G401 (cell line): ENCODE measurements at regions not wholly inside any gene's neighbourhood (a gene's known extent, or its start where the extent isn't known, plus 50 kb on each side); places are given as distances from the start of the nearest gene placed in this dataset.
"Not testable (repeated sequence)": the region's sequence is repeated elsewhere in the genome, so short reads cannot be mapped to it uniquely, and the experiment has no call there.

Experiments used
- DNase-seq: peaks from one replicate; pipeline ENCODE4 v3.0.0-alpha.2; 2015; ENCODE audit warnings: low spot score
- in situ Hi-C: cut with HindIII; loops from 2 replicates; pipeline ENCODE4 v1.10.0; 2016; ENCODE audit warnings: low sequenced_read_pairs, mixed read lengths

GRCh38 chr5:69000216-69000919, 93.4 kb upstream of the SLC30A5 start:
- in situ Hi-C loops = no loop called here
- no peak for DNase-seq

- no peak for DNase-seq
- in situ Hi-C loops = no loop called here
Observed at GRCh38 chr5:69000949-69001348, 92.9 kb upstream of the SLC30A5 start.

- in situ Hi-C loops = no loop called here
- DNase-seq = no peak
Observed at GRCh38 chr5:69001627-69002026, 92.2 kb upstream of the SLC30A5 start.

GRCh38 chr5:69004127-69004526, 89.7 kb upstream of the SLC30A5 start:
- in situ Hi-C loops = no loop called here
- no peak for DNase-seq

- in situ Hi-C loops = no loop called here
- no peak for DNase-seq
Observed at GRCh38 chr5:69004676-69005075, 89.1 kb upstream of the SLC30A5 start.

- in situ Hi-C loops = no loop called here
- DNase-seq = no peak
Observed at GRCh38 chr5:69006030-69006429, 87.8 kb upstream of the SLC30A5 start.

GRCh38 chr5:69007163-69007562, 86.7 kb upstream of the SLC30A5 start:
- in situ Hi-C loops = no loop called here
- DNase-seq = no peak

GRCh38 chr5:69007726-69008368, 86.0 kb upstream of the SLC30A5 start:
- in situ Hi-C loops = no loop called here
- peak; percentile 62 for DNase-seq

- no peak for DNase-seq
- in situ Hi-C loops = no loop called here
Observed at GRCh38 chr5:69010476-69010875, 83.3 kb upstream of the SLC30A5 start.

GRCh38 chr5:69011910-69012309, 81.9 kb upstream of the SLC30A5 start:
- no peak for DNase-seq
- in situ Hi-C loops = no loop called here

- DNase-seq = no peak
- in situ Hi-C loops = no loop called here
Observed at GRCh38 chr5:69013481-69013880, 80.3 kb upstream of the SLC30A5 start.

GRCh38 chr5:69014007-69014406, 79.8 kb upstream of the SLC30A5 start:
- in situ Hi-C loops, DNase-seq: not testable (repeated sequence)

GRCh38 chr5:69019668-69020375, 74.0 kb upstream of the SLC30A5 start:
- no peak for DNase-seq
- in situ Hi-C loops = no loop called here

GRCh38 chr5:69024241-69024651, 69.6 kb upstream of the SLC30A5 start:
- in situ Hi-C loops = no loop called here
- DNase-seq = peak; percentile 14

GRCh38 chr5:69029292-69029691, 64.5 kb upstream of the SLC30A5 start:
- in situ Hi-C loops = loop anchor here (25.0 kb wide), 1 partner anchor 358 kb away; no protein-coding TSS in a partner anchor
- no peak for DNase-seq

GRCh38 chr5:69030358-69031062, 63.3 kb upstream of the SLC30A5 start:
- in situ Hi-C loops = loop anchor here (25.0 kb wide), 1 partner anchor 357 kb away; no protein-coding TSS in a partner anchor
- DNase-seq = no peak

GRCh38 chr5:69032009-69032408, 61.8 kb upstream of the SLC30A5 start:
- in situ Hi-C loops = loop anchor here (25.0 kb wide), 1 partner anchor 355 kb away; no protein-coding TSS in a partner anchor
- no peak for DNase-seq

GRCh38 chr5:69033690-69034089, 60.1 kb upstream of the SLC30A5 start:
- in situ Hi-C loops = loop anchor here (25.0 kb wide), 1 partner anchor 354 kb away; no protein-coding TSS in a partner anchor
- no peak for DNase-seq

- in situ Hi-C loops = loop anchor here (25.0 kb wide), 1 partner anchor 352 kb away; no protein-coding TSS in a partner anchor
- no peak for DNase-seq
Observed at GRCh38 chr5:69034898-69035297, 58.9 kb upstream of the SLC30A5 start.
